Liver (tissue), 8 donors: ENCODE measurements at regions not wholly inside any gene's neighbourhood (a gene's known extent, or its start where the extent isn't known, plus 50 kb on each side); places are given as distances from the start of the nearest gene placed in this dataset.

ENCODE experiments used
- DNase-seq: peaks from one replicate; pipeline ENCODE4 v3.0.0-alpha.2; 2017; ENCODE audit warnings: low spot score
- H3K27ac ChIP-seq, 2 donors: one replicate each; pipeline ENCODE4 v1.7.0; 2013; ENCODE audit warnings: inconsistent platforms in 2 of 2, low read length in 2 of 2, control low read depth in 1 of 2, low read depth in 1 of 2, mild to moderate bottlenecking in 1 of 2
- H3K27me3 ChIP-seq, 4 donors: one replicate each; pipeline versions ENCODE4 v1.6.1 to v1.7.0; 2013; ENCODE audit warnings: low read length in 3 of 4, inconsistent platforms in 1 of 4, mild to moderate bottlenecking in 1 of 4, moderate library complexity in 1 of 4; ENCODE audit not compliant: control insufficient read depth in 4 of 4, insufficient read depth in 4 of 4
- H3K36me3 ChIP-seq, 4 donors: one replicate each; pipeline versions ENCODE4 v1.6.1 to v1.7.0; 2013; ENCODE audit warnings: low read length in 3 of 4, mild to moderate bottlenecking in 3 of 4, low read depth in 1 of 4, moderate library complexity in 1 of 4; ENCODE audit not compliant: control insufficient read depth in 4 of 4, insufficient read depth in 3 of 4
- H3K4me1 ChIP-seq, 4 donors: one replicate each; pipeline versions ENCODE4 v1.6.1 to v1.7.0; 2013; ENCODE audit warnings: low read length in 3 of 4, mild to moderate bottlenecking in 3 of 4, moderate library complexity in 1 of 4; ENCODE audit not compliant: control insufficient read depth in 4 of 4, insufficient read depth in 4 of 4
- H3K4me3 ChIP-seq, 3 donors: one replicate each; pipeline versions ENCODE4 v1.6.1 to v1.7.0; 2013; ENCODE audit warnings: low read length in 3 of 3, control low read depth in 1 of 3, low read depth in 1 of 3, mild to moderate bottlenecking in 1 of 3
- H3K9ac ChIP-seq, 2 donors: one replicate each; pipeline ENCODE4 v1.7.0; 2013; ENCODE audit warnings: low read length in 2 of 2, mild to moderate bottlenecking in 2 of 2, moderate library complexity in 2 of 2, control low read depth in 1 of 2, low read depth in 1 of 2
- H3K9me3 ChIP-seq, 4 donors: one replicate each; pipeline versions ENCODE4 v1.6.1 to v1.7.0; 2013; ENCODE audit warnings: low read length in 3 of 4; ENCODE audit not compliant: control insufficient read depth in 4 of 4
- EGR1 ChIP-seq, 2 donors: IDR thresholded peaks; 2 replicates each; pipeline ENCODE4 v1.6.1; 2016 to 2018; ENCODE audit warnings: antibody characterized with exemption in 2 of 2, low read depth in 2 of 2
- FOXA1 ChIP-seq: IDR thresholded peaks from 2 replicates; pipeline ENCODE4 v1.6.1; 2016; ENCODE audit warnings: antibody characterized with exemption
- FOXA2 ChIP-seq: IDR thresholded peaks from 2 replicates; pipeline ENCODE4 v1.6.1; 2016; ENCODE audit warnings: antibody characterized with exemption
- GABPA ChIP-seq, 2 donors: IDR thresholded peaks in 1 of 2; conservative IDR thresholded peaks in 1 of 2; 2 replicates each; pipeline ENCODE4 v1.6.1; 2016; ENCODE audit warnings: antibody characterized with exemption in 2 of 2, mild to moderate bottlenecking in 1 of 2, moderate library complexity in 1 of 2
- HNF4A ChIP-seq, 2 donors: conservative IDR thresholded peaks; 2 replicates each; pipeline ENCODE4 v1.6.1; 2016; ENCODE audit warnings: antibody characterized with exemption in 2 of 2, mild to moderate bottlenecking in 2 of 2
- HNF4G ChIP-seq: IDR thresholded peaks from 2 replicates; pipeline ENCODE4 v1.6.1; 2016; ENCODE audit warnings: antibody characterized with exemption
- JUND ChIP-seq, 2 donors: IDR thresholded peaks; 2 replicates each; pipeline ENCODE4 v1.6.1; 2016; ENCODE audit warnings: antibody characterized with exemption in 2 of 2
- NR2F2 ChIP-seq: IDR thresholded peaks from 2 replicates; pipeline ENCODE4 v1.6.1; 2016; ENCODE audit warnings: antibody characterized with exemption
- RAD21 ChIP-seq, 2 donors: IDR thresholded peaks; 2 replicates each; pipeline ENCODE4 v1.6.1; 2016; ENCODE audit warnings: antibody characterized with exemption in 2 of 2, mild to moderate bottlenecking in 2 of 2
- RXRA ChIP-seq, 2 donors: IDR thresholded peaks; 2 replicates each; pipeline ENCODE4 v1.6.1; 2017 to 2018; ENCODE audit warnings: antibody characterized with exemption in 2 of 2, mild to moderate bottlenecking in 1 of 2
- SP1 ChIP-seq: IDR thresholded peaks from 2 replicates; pipeline ENCODE4 v1.6.1; 2018; ENCODE audit warnings: antibody characterized with exemption, mild to moderate bottlenecking
- TAF1 ChIP-seq: conservative IDR thresholded peaks from 2 replicates; pipeline ENCODE4 v1.6.1; 2016; ENCODE audit warnings: antibody characterized with exemption, mild to moderate bottlenecking
- YY1 ChIP-seq: IDR thresholded peaks from 2 replicates; pipeline ENCODE4 v1.6.1; 2016; ENCODE audit warnings: antibody characterized with exemption, mild to moderate bottlenecking
- WGBS: extraction: QIAGEN DNeasy Blood & Tissue Kit; methylation state at CpG from one replicate; pipeline ENCODE4 v1.1.7; 2013; 5-methylcytosine and 5-hydroxymethylcytosine counted together
- TF ChIP-seq, protein P1 (sequence below): fragments of 150-350 bp; IDR thresholded peaks from 2 replicates; pipeline ENCODE4 v1.5.1; 2017; ENCODE audit warnings: improper control_type of control experiment, low read depth, low read length; ENCODE audit not compliant: missing input control
- TF ChIP-seq, protein P2 (sequence below): IDR thresholded peaks from 2 replicates; pipeline ENCODE4 v1.6.1; 2016; ENCODE audit warnings: antibody characterized with exemption, mild to moderate bottlenecking
- TF ChIP-seq, protein P3 (sequence below): IDR thresholded peaks from 2 replicates; pipeline ENCODE4 v1.6.1; 2016; ENCODE audit warnings: antibody characterized with exemption
- TF ChIP-seq, protein P4 (sequence below): IDR thresholded peaks from 2 replicates; pipeline ENCODE4 v1.6.1; 2016; ENCODE audit warnings: antibody characterized with exemption
- donor health status: healthy.
- donor health status: healthy.
- donor health status: healthy.
- donor health status: healthy.
- donor health status: healthy.

DNA sequence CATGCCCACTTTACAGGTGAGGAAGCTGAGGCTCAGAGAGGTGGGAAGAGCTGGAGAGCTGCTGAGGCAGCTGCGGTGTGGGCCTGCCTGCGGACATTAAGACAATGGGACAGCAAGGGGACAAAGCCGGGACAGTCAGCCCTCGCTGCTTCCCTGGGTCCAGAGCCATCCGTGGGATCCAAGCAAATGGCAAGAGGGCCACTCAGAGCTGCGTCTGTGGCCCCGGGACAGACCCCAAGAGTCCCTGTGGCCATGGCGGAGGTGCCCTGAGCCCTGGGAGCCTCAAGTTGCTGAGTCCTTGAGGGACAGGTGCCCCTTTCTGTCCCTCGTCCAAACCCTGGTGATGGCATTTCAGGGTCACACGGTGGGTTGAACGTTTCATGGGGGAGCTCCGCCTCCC, 191.9 kb downstream of the OLFM1 start:
- Histone ChIP-seq H3K27ac (no peak overlapping the region), H3K9ac (no peak overlapping the region), H3K9me3 (no peaks in the 10 kb centered on the region), H3K4me3 (no peak overlapping the region), H3K4me1 (peaks cover 0 to 18% (median 11%) of the 10 kb centered on the region in 4 donors), H3K27me3 (no peaks in the 10 kb centered on the region), H3K36me3 (no peaks in the 10 kb centered on the region)
- WGBS = 83% methylated on average over 12 of the region's 12 CpGs
- DNase-seq = no peak
- no peak for TF ChIP-seq JUND (IDR thresholded peaks at IDR 0.05)
- TF ChIP-seq GABPA (IDR thresholded peaks at IDR 0.05 in 1 of 2, conservative IDR thresholded peaks at IDR 0.05 in 1 of 2) = no peak
- no peak for TF ChIP-seq FOXA2
- TF ChIP-seq YY1 = no peak
- TF ChIP-seq, protein P1, sequence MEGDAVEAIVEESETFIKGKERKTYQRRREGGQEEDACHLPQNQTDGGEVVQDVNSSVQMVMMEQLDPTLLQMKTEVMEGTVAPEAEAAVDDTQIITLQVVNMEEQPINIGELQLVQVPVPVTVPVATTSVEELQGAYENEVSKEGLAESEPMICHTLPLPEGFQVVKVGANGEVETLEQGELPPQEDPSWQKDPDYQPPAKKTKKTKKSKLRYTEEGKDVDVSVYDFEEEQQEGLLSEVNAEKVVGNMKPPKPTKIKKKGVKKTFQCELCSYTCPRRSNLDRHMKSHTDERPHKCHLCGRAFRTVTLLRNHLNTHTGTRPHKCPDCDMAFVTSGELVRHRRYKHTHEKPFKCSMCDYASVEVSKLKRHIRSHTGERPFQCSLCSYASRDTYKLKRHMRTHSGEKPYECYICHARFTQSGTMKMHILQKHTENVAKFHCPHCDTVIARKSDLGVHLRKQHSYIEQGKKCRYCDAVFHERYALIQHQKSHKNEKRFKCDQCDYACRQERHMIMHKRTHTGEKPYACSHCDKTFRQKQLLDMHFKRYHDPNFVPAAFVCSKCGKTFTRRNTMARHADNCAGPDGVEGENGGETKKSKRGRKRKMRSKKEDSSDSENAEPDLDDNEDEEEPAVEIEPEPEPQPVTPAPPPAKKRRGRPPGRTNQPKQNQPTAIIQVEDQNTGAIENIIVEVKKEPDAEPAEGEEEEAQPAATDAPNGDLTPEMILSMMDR = no peak
- no peak for TF ChIP-seq NR2F2
- TF ChIP-seq, protein P2, sequence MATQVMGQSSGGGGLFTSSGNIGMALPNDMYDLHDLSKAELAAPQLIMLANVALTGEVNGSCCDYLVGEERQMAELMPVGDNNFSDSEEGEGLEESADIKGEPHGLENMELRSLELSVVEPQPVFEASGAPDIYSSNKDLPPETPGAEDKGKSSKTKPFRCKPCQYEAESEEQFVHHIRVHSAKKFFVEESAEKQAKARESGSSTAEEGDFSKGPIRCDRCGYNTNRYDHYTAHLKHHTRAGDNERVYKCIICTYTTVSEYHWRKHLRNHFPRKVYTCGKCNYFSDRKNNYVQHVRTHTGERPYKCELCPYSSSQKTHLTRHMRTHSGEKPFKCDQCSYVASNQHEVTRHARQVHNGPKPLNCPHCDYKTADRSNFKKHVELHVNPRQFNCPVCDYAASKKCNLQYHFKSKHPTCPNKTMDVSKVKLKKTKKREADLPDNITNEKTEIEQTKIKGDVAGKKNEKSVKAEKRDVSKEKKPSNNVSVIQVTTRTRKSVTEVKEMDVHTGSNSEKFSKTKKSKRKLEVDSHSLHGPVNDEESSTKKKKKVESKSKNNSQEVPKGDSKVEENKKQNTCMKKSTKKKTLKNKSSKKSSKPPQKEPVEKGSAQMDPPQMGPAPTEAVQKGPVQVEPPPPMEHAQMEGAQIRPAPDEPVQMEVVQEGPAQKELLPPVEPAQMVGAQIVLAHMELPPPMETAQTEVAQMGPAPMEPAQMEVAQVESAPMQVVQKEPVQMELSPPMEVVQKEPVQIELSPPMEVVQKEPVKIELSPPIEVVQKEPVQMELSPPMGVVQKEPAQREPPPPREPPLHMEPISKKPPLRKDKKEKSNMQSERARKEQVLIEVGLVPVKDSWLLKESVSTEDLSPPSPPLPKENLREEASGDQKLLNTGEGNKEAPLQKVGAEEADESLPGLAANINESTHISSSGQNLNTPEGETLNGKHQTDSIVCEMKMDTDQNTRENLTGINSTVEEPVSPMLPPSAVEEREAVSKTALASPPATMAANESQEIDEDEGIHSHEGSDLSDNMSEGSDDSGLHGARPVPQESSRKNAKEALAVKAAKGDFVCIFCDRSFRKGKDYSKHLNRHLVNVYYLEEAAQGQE = no peak
- TF ChIP-seq SP1 = no peak
- TF ChIP-seq TAF1 = no peak
- no peak for TF ChIP-seq FOXA1
- no peak for TF ChIP-seq HNF4G

DNA sequence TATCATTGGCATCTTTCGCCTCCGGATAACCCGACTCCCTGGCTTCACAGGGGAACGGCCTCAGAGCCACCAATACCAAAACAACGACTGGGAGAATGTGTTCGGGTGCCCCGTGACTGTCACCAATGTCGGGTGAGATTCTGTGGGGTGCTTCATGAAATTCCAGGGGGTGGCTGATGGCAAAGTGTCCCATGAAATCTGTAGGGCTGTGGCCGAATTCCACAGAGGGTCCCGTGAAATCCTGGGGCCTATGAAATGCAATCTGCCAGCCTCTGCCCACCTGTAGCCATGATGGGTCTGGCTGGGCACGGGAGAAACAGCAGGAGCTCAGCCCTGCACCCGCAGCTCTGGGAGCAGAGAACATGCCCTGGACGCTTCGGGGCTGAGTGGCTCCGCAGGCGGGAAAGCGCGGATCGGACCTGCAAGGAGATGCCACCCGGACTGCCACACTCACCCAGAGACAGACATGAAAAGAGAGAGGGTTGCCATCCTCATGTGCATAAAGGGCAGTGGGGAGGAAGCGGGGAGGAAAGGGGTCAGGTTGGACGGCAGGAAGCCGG, 192.4 kb downstream of the OLFM1 start:
- Histone ChIP-seq H3K4me3 (no peak overlapping the region), H3K27ac (no peak overlapping the region), H3K36me3 (no peaks in the 10 kb centered on the region), H3K9ac (no peak overlapping the region), H3K9me3 (no peaks in the 10 kb centered on the region), H3K27me3 (no peaks in the 10 kb centered on the region), H3K4me1 (peaks cover 0 to 16% (median 10%) of the 10 kb centered on the region in 4 donors)
- no peak for TF ChIP-seq TAF1
- TF ChIP-seq YY1 = no peak
- TF ChIP-seq SP1 = no peak
- TF ChIP-seq, protein P1 = no peak
- TF ChIP-seq HNF4A (conservative IDR thresholded peaks at IDR 0.05) = no peak
- TF ChIP-seq FOXA2 = no peak
- TF ChIP-seq, protein P3, sequence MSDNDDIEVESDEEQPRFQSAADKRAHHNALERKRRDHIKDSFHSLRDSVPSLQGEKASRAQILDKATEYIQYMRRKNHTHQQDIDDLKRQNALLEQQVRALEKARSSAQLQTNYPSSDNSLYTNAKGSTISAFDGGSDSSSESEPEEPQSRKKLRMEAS = no peak
- TF ChIP-seq EGR1 (IDR thresholded peaks at IDR 0.05; ENCODE audit: low read depth in 2 of 2) = no peak
- TF ChIP-seq RAD21 (IDR thresholded peaks at IDR 0.05) = no peak
- TF ChIP-seq HNF4G = no peak
- TF ChIP-seq FOXA1 = no peak
- TF ChIP-seq GABPA (IDR thresholded peaks at IDR 0.05 in 1 of 2, conservative IDR thresholded peaks at IDR 0.05 in 1 of 2) = no peak
- no peak for TF ChIP-seq NR2F2
- TF ChIP-seq RXRA (IDR thresholded peaks at IDR 0.05) = no peak
- TF ChIP-seq, protein P4, sequence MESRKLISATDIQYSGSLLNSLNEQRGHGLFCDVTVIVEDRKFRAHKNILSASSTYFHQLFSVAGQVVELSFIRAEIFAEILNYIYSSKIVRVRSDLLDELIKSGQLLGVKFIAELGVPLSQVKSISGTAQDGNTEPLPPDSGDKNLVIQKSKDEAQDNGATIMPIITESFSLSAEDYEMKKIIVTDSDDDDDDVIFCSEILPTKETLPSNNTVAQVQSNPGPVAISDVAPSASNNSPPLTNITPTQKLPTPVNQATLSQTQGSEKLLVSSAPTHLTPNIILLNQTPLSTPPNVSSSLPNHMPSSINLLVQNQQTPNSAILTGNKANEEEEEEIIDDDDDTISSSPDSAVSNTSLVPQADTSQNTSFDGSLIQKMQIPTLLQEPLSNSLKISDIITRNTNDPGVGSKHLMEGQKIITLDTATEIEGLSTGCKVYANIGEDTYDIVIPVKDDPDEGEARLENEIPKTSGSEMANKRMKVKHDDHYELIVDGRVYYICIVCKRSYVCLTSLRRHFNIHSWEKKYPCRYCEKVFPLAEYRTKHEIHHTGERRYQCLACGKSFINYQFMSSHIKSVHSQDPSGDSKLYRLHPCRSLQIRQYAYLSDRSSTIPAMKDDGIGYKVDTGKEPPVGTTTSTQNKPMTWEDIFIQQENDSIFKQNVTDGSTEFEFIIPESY = no peak
- no peak for TF ChIP-seq JUND (IDR thresholded peaks at IDR 0.05)
- TF ChIP-seq, protein P2 = no peak
- DNase-seq = no peak
- WGBS = 92% methylated on average over 23 of the region's 23 CpGs
